Liver (tissue), 7 donors: ENCODE measurements at regions not wholly inside any gene's neighbourhood (a gene's known extent, or its start where the extent isn't known, plus 50 kb on each side); places are given as distances from the start of the nearest gene placed in this dataset.

Source experiments
- DNase-seq: peaks from one replicate; pipeline ENCODE4 v3.0.0-alpha.2; 2017; ENCODE audit warnings: low spot score
- H3K27ac ChIP-seq, 2 donors: one replicate each; pipeline ENCODE4 v1.7.0; 2013; ENCODE audit warnings: inconsistent platforms in 2 of 2, low read length in 2 of 2, control low read depth in 1 of 2, low read depth in 1 of 2, mild to moderate bottlenecking in 1 of 2
- H3K27me3 ChIP-seq, 4 donors: one replicate each; pipeline versions ENCODE4 v1.6.1 to v1.7.0; 2013; ENCODE audit warnings: low read length in 3 of 4, inconsistent platforms in 1 of 4, mild to moderate bottlenecking in 1 of 4, moderate library complexity in 1 of 4; ENCODE audit not compliant: control insufficient read depth in 4 of 4, insufficient read depth in 4 of 4
- H3K36me3 ChIP-seq, 4 donors: one replicate each; pipeline versions ENCODE4 v1.6.1 to v1.7.0; 2013; ENCODE audit warnings: low read length in 3 of 4, mild to moderate bottlenecking in 3 of 4, low read depth in 1 of 4, moderate library complexity in 1 of 4; ENCODE audit not compliant: control insufficient read depth in 4 of 4, insufficient read depth in 3 of 4
- H3K4me1 ChIP-seq, 4 donors: one replicate each; pipeline versions ENCODE4 v1.6.1 to v1.7.0; 2013; ENCODE audit warnings: low read length in 3 of 4, mild to moderate bottlenecking in 3 of 4, moderate library complexity in 1 of 4; ENCODE audit not compliant: control insufficient read depth in 4 of 4, insufficient read depth in 4 of 4
- H3K4me3 ChIP-seq, 3 donors: one replicate each; pipeline versions ENCODE4 v1.6.1 to v1.7.0; 2013; ENCODE audit warnings: low read length in 3 of 3, control low read depth in 1 of 3, low read depth in 1 of 3, mild to moderate bottlenecking in 1 of 3
- H3K9ac ChIP-seq, 2 donors: one replicate each; pipeline ENCODE4 v1.7.0; 2013; ENCODE audit warnings: low read length in 2 of 2, mild to moderate bottlenecking in 2 of 2, moderate library complexity in 2 of 2, control low read depth in 1 of 2, low read depth in 1 of 2
- H3K9me3 ChIP-seq, 4 donors: one replicate each; pipeline versions ENCODE4 v1.6.1 to v1.7.0; 2013; ENCODE audit warnings: low read length in 3 of 4; ENCODE audit not compliant: control insufficient read depth in 4 of 4
- FOXA1 ChIP-seq: IDR thresholded peaks from 2 replicates; pipeline ENCODE4 v1.6.1; 2016; ENCODE audit warnings: antibody characterized with exemption
- FOXA2 ChIP-seq: IDR thresholded peaks from 2 replicates; pipeline ENCODE4 v1.6.1; 2016; ENCODE audit warnings: antibody characterized with exemption
- HNF4A ChIP-seq, 2 donors: conservative IDR thresholded peaks; 2 replicates each; pipeline ENCODE4 v1.6.1; 2016; ENCODE audit warnings: antibody characterized with exemption in 2 of 2, mild to moderate bottlenecking in 2 of 2
- HNF4G ChIP-seq: IDR thresholded peaks from 2 replicates; pipeline ENCODE4 v1.6.1; 2016; ENCODE audit warnings: antibody characterized with exemption
- JUND ChIP-seq, 2 donors: IDR thresholded peaks; 2 replicates each; pipeline ENCODE4 v1.6.1; 2016; ENCODE audit warnings: antibody characterized with exemption in 2 of 2
- NR2F2 ChIP-seq: IDR thresholded peaks from 2 replicates; pipeline ENCODE4 v1.6.1; 2016; ENCODE audit warnings: antibody characterized with exemption
- RAD21 ChIP-seq, 2 donors: IDR thresholded peaks; 2 replicates each; pipeline ENCODE4 v1.6.1; 2016; ENCODE audit warnings: antibody characterized with exemption in 2 of 2, mild to moderate bottlenecking in 2 of 2
- RXRA ChIP-seq, 2 donors: IDR thresholded peaks; 2 replicates each; pipeline ENCODE4 v1.6.1; 2017 to 2018; ENCODE audit warnings: antibody characterized with exemption in 2 of 2, mild to moderate bottlenecking in 1 of 2
- SP1 ChIP-seq: IDR thresholded peaks from 2 replicates; pipeline ENCODE4 v1.6.1; 2018; ENCODE audit warnings: antibody characterized with exemption, mild to moderate bottlenecking
- TAF1 ChIP-seq: conservative IDR thresholded peaks from 2 replicates; pipeline ENCODE4 v1.6.1; 2016; ENCODE audit warnings: antibody characterized with exemption, mild to moderate bottlenecking
- YY1 ChIP-seq: IDR thresholded peaks from 2 replicates; pipeline ENCODE4 v1.6.1; 2016; ENCODE audit warnings: antibody characterized with exemption, mild to moderate bottlenecking
- WGBS: extraction: QIAGEN DNeasy Blood & Tissue Kit; methylation state at CpG from one replicate; pipeline ENCODE4 v1.1.7; 2013; 5-methylcytosine and 5-hydroxymethylcytosine counted together
- TF ChIP-seq, protein P1 (sequence below): IDR thresholded peaks from 2 replicates; pipeline ENCODE4 v1.6.1; 2016; ENCODE audit warnings: antibody characterized with exemption
- TF ChIP-seq, protein P2 (sequence below): IDR thresholded peaks from 2 replicates; pipeline ENCODE4 v1.6.1; 2016; ENCODE audit warnings: antibody characterized with exemption
- donor health status: healthy.
- donor health status: healthy.
- donor health status: healthy.
- donor health status: healthy.

DNA sequence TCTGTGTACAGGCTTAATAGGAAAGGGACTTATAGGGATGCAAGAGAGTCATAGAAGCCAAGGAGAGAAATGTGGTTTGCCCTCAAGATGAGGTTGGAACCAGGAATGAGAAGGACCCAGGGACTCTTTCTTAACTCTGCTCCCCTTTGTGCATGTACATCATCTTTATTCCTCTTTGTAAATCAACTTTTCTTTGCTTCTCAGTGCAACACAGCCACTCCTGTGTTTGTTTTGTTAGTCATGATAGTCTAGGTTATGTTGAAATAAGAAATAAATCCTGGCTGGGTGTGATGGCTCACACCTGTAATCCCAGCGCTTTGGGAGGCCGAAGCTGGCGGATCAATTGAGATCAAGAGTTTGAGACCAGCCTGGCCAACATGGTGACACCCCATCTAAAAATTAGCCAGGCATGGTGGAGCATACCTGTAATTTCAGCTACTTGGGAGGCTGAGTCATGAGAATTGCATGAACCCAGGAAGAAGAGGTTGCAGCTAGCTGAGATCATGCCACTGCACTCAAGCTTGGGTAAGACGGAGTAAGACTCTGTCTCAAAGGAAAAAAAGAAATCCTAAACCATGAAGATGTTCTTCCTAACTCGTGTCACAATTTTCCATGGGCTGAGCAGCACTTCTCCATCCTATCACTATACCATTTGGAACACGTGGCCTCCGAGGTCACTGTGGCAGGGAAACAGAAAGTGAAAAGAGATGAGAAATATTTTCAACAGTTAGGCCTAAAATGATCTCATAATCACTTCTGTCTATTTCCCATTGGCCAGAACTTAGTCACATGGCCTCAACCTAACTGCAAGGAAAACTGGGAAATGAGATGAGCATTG, 73.0 kb upstream of the TMEM17 start:
- H3K4me1 ChIP-seq, result no peaks in the 10 kb centered on the region
- 58% methylated on average over 7 of the region's 7 CpGs for WGBS
- H3K27ac ChIP-seq, result no peak overlapping the region
- TF ChIP-seq HNF4G (no peak), RXRA (IDR thresholded peaks at IDR 0.05) (peak; percentile 32 to 61), HNF4A (conservative IDR thresholded peaks at IDR 0.05) (peak in 1 of 2 donors; percentile 16), RAD21 (IDR thresholded peaks at IDR 0.05) (peak in 1 of 2 donors; percentile 25), JUND (IDR thresholded peaks at IDR 0.05) (peak; percentile 51 to 67), YY1 (peak; percentile 21)
- TF ChIP-seq, protein P1, sequence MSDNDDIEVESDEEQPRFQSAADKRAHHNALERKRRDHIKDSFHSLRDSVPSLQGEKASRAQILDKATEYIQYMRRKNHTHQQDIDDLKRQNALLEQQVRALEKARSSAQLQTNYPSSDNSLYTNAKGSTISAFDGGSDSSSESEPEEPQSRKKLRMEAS, result no peak
- no peak overlapping the region for H3K9ac ChIP-seq
- no peak overlapping the region for H3K4me3 ChIP-seq
- DNase-seq, result no peak
- H3K9me3 ChIP-seq, result no peaks in the 10 kb centered on the region
- H3K36me3 ChIP-seq, result no peaks in the 10 kb centered on the region
- H3K27me3 ChIP-seq, result no peaks in the 10 kb centered on the region

DNA sequence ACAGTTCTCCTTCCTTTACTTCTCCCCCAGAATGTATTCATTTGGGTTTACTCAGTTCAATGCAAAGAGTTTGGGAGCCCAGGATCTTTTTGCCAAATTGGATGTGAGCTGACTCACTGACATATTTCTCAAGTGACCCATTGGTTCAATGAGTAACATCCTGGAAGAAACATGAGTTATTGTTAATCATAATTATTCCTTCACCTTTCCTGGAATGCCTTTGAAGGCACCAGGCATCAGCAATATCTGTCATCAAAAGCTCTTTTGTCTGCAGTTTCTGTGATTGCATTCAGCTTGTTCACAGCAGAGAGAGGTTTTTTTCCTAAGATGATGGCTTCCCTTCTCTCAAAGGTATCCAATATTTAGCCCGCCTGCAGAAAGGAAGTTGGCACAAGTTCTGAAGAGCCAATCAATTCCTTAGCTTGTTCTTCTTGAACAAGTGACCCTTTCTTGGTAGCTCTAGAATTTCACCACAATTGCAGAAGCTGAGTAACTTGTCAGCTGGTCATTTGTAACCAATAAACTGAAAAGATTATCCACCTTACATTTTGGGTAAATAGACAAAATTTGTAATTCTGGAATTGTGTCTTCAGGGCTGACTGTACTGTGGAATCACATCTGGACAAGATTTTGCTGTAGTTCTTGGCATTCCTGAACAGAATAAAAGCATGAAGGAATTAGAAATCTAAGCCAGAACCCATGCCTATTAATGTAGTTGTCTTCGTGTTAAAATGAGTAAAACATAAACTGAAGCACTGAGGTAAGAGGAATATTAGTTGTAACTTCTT, 72.2 kb upstream of the TMEM17 start:
- Histone ChIP-seq H3K27ac (no peak overlapping the region), H3K4me3 (no peak overlapping the region), H3K27me3 (no peaks in the 10 kb centered on the region), H3K9me3 (no peaks in the 10 kb centered on the region), H3K9ac (no peak overlapping the region), H3K36me3 (no peaks in the 10 kb centered on the region), H3K4me1 (no peaks in the 10 kb centered on the region)
- TF ChIP-seq SP1 (no peak), FOXA2 (no peak), HNF4A (conservative IDR thresholded peaks at IDR 0.05) (no peak), JUND (IDR thresholded peaks at IDR 0.05) (no peak), FOXA1 (no peak)
- TF ChIP-seq, protein P1, result no peak
- TF ChIP-seq, protein P2, sequence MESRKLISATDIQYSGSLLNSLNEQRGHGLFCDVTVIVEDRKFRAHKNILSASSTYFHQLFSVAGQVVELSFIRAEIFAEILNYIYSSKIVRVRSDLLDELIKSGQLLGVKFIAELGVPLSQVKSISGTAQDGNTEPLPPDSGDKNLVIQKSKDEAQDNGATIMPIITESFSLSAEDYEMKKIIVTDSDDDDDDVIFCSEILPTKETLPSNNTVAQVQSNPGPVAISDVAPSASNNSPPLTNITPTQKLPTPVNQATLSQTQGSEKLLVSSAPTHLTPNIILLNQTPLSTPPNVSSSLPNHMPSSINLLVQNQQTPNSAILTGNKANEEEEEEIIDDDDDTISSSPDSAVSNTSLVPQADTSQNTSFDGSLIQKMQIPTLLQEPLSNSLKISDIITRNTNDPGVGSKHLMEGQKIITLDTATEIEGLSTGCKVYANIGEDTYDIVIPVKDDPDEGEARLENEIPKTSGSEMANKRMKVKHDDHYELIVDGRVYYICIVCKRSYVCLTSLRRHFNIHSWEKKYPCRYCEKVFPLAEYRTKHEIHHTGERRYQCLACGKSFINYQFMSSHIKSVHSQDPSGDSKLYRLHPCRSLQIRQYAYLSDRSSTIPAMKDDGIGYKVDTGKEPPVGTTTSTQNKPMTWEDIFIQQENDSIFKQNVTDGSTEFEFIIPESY, result no peak
- DNase-seq, result no peak
- WGBS, result 78% methylated on average over 2 of the region's 2 CpGs

DNA sequence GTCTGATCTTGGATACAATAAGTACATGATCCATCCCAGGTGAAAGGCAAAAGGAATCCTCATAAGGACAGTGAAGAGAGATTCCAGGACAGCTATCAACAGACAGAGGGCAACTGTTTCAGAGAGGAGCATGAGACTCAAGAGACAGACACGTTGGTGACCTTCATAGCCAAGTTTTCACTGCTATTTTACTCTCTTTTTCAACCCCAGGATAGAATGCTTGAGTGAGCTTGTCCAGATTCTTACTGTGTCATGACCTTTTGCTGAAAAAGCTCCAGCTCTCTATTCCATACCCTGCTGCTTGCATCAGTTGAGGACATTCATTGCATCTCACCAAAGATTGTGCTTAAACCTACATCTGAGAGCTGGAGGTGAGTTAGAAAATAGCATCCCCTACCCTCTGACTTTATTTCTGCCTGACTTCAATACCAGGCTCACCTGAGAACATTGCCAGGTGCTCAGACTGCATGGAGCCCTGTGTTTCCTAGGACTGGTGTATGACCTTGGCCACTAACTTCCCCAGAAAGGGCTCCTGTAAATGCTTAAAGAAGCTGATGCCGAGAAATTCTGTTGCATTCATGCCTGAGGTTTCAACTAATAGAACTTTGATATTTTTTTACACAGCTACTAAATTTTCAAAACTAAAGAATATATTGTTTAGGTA, 70.4 kb upstream of the TMEM17 start:
- TF ChIP-seq RXRA (IDR thresholded peaks at IDR 0.05), result peak in 1 of 2 donors; percentile 17
- TF ChIP-seq NR2F2, result peak; percentile 72
- no peak for TF ChIP-seq TAF1
- no peak overlapping the region for H3K27ac ChIP-seq
- peaks cover 0 to under 1% (median 0%) of the 10 kb centered on the region in 4 donors for H3K4me1 ChIP-seq
- no peak overlapping the region for H3K4me3 ChIP-seq
- WGBS, result 83% methylated on average over 2 of the region's 2 CpGs
- H3K9ac ChIP-seq, result no peak overlapping the region
- no peaks in the 10 kb centered on the region for H3K27me3 ChIP-seq
- no peaks in the 10 kb centered on the region for H3K9me3 ChIP-seq
- no peak for DNase-seq
- no peaks in the 10 kb centered on the region for H3K36me3 ChIP-seq
